ENCODE measurements at regions not wholly inside any gene's neighbourhood (a gene's known extent, or its start where the extent isn't known, plus 50 kb on each side); places are given as distances from the start of the nearest gene placed in this dataset.

- Histone ChIP-seq H3K4me1 (ENCODE audit: insufficient read depth, low read length) (no peaks in the 10 kb centered on the region), H3K36me3 (ENCODE audit: insufficient read depth, low read length) (no peaks in the 10 kb centered on the region), H3K9me3 (ENCODE audit: control insufficient read depth, insufficient read depth, low read length) (no peaks in the 10 kb centered on the region), H3K9ac (ENCODE audit: low read depth, low read length) (no peak overlapping the region)
These were observed 551.9 kb downstream of the EDEM1 start for GRCh38 chr3:5739299-5739935.

DNA sequence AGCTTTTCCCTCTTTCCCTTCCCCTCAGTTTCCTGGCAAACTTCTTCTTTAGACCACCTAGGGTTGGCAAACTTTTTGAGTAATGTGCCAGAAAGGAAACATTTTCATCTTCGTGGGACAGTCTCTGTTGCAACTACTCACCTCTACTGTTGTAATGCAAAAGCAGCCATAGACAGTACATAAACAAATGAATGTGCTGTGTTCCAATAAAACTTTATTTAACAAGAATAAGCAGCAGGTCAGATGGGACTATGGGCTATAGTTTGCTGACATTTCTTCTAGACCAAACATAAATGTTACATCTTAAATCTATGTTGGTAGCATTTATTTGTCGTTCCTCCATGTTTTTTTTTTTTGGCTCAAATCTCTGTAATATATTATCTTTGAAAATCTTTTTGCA is 552.4 kb downstream of the EDEM1 start:
- Histone ChIP-seq H3K9ac (ENCODE audit: low read depth, low read length) (no peak overlapping the region), H3K36me3 (ENCODE audit: insufficient read depth, low read length) (no peaks in the 10 kb centered on the region), H3K9me3 (ENCODE audit: control insufficient read depth, insufficient read depth, low read length) (no peaks in the 10 kb centered on the region), H3K4me1 (ENCODE audit: insufficient read depth, low read length) (no peaks in the 10 kb centered on the region)

DNA sequence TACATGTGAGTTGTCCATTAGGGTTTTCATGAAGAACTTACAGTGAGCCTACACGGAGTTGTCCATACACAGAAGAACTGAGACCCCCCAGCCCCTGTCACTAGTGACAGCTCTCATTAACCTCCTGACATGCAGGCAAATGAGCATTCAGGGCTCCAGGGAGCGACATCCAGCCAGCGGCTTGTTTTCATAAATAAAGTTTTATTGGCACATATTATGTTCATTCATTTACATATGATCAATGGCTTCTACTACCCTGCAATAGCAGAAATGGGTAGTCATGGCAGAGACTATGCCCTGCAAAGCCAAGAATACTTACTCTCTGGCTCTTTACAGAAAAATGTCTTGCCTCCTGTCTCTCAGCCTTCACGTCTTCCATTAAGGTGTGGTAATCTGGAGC is 553.5 kb downstream of the EDEM1 start:
- Histone ChIP-seq H3K9me3 (ENCODE audit: control insufficient read depth, insufficient read depth, low read length) (no peaks in the 10 kb centered on the region), H3K4me1 (ENCODE audit: insufficient read depth, low read length) (no peaks in the 10 kb centered on the region), H3K36me3 (ENCODE audit: insufficient read depth, low read length) (no peaks in the 10 kb centered on the region), H3K9ac (ENCODE audit: low read depth, low read length) (no peak overlapping the region)

GRCh38 chr3:5750091-5750490 is 562.6 kb downstream of the EDEM1 start:
- Histone ChIP-seq H3K9ac (ENCODE audit: low read depth, low read length) (no peak overlapping the region), H3K9me3 (ENCODE audit: control insufficient read depth, insufficient read depth, low read length) (no peaks in the 10 kb centered on the region), H3K4me1 (ENCODE audit: insufficient read depth, low read length) (no peaks in the 10 kb centered on the region), H3K36me3 (ENCODE audit: insufficient read depth, low read length) (no peaks in the 10 kb centered on the region)

DNA sequence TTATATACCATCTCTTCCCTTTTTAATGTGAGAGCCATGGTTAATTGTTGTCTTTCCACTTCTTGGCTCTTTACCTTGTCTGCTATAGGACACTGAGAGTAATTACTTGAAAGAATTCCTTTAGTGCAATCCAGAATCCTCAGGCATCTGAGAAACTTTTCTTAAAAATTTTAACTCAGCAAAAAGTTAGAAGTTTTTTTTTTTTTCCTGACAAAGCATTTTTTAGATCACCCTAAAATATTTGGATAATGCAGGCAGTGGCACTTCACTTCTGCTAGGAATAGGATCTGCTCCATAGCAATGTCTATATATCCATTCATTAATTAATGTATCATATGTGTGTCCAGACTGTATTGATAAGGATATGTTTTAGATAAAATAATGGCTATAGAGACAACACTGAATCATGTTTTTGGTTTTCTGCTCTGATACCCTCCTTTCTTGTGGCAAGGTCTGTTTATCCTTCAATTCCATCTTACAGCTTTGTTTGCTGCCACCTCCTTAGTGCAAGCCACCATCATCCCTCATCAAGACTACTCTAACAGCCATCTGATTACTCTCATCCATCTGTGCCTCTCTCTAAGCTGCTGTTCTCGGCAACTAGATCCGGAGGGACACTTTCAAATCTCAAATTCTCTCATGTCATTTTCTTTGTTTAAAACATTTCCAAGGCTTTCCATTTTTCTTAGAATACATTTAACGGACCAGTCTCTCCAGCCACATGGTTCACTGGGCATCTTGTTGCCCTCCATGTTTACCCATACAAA is 563.5 kb downstream of the EDEM1 start:
- Histone ChIP-seq H3K36me3 (ENCODE audit: insufficient read depth, low read length) (no peaks in the 10 kb centered on the region), H3K9ac (ENCODE audit: low read depth, low read length) (no peak overlapping the region), H3K9me3 (ENCODE audit: control insufficient read depth, insufficient read depth, low read length) (no peaks in the 10 kb centered on the region), H3K4me1 (ENCODE audit: insufficient read depth, low read length) (no peaks in the 10 kb centered on the region)

GRCh38 chr3:5754602-5755001 is 567.1 kb downstream of the EDEM1 start:
- Histone ChIP-seq H3K4me1 (ENCODE audit: insufficient read depth, low read length) (no peaks in the 10 kb centered on the region), H3K9ac (ENCODE audit: low read depth, low read length) (no peak overlapping the region), H3K9me3 (ENCODE audit: control insufficient read depth, insufficient read depth, low read length) (no peaks in the 10 kb centered on the region), H3K36me3 (ENCODE audit: insufficient read depth, low read length) (no peaks in the 10 kb centered on the region)

- no peaks in the 10 kb centered on the region for H3K36me3 ChIP-seq (ENCODE audit: insufficient read depth, low read length)
- H3K9ac ChIP-seq (ENCODE audit: low read depth, low read length), result no peak overlapping the region
- H3K4me1 ChIP-seq (ENCODE audit: insufficient read depth, low read length), result no peaks in the 10 kb centered on the region
- H3K9me3 ChIP-seq (ENCODE audit: control insufficient read depth, insufficient read depth, low read length), result no peaks in the 10 kb centered on the region
These were observed 568.9 kb downstream of the EDEM1 start for GRCh38 chr3:5756443-5756842.

- H3K36me3 ChIP-seq (ENCODE audit: insufficient read depth, low read length), result no peaks in the 10 kb centered on the region
- H3K9ac ChIP-seq (ENCODE audit: low read depth, low read length), result no peak overlapping the region
- H3K9me3 ChIP-seq (ENCODE audit: control insufficient read depth, insufficient read depth, low read length), result no peaks in the 10 kb centered on the region
- no peaks in the 10 kb centered on the region for H3K4me1 ChIP-seq (ENCODE audit: insufficient read depth, low read length)
These were observed 569.8 kb downstream of the EDEM1 start for GRCh38 chr3:5757213-5757804.

- Histone ChIP-seq H3K36me3 (ENCODE audit: insufficient read depth, low read length) (no peaks in the 10 kb centered on the region), H3K9me3 (ENCODE audit: control insufficient read depth, insufficient read depth, low read length) (no peaks in the 10 kb centered on the region), H3K4me1 (ENCODE audit: insufficient read depth, low read length) (no peaks in the 10 kb centered on the region), H3K9ac (ENCODE audit: low read depth, low read length) (no peak overlapping the region)
These were observed 571.2 kb downstream of the EDEM1 start for GRCh38 chr3:5758699-5759098.

DNA sequence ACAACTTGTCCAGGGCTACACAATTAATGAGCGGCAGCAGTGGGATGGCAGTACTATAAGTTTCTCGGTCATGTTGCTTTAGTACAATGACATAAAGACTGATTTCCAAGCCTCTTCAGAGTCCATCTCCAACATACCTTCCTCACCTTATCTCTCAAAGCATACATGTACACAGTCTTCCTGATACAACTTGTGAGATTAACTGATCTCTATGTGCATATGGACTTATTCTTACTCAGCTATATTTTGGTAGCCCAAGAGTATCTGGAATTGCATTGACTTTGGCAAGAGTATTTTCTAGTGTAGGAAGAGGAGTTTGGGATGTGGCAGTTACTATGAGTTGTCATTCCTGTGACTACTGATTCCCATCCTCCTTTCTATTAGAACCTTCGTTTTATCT is 575.0 kb downstream of the EDEM1 start:
- H3K9me3 ChIP-seq (ENCODE audit: control insufficient read depth, insufficient read depth, low read length), result no peaks in the 10 kb centered on the region
- no peaks in the 10 kb centered on the region for H3K4me1 ChIP-seq (ENCODE audit: insufficient read depth, low read length)
- no peaks in the 10 kb centered on the region for H3K36me3 ChIP-seq (ENCODE audit: insufficient read depth, low read length)
- no peak overlapping the region for H3K9ac ChIP-seq (ENCODE audit: low read depth, low read length)

GRCh38 chr3:5766848-5767247 is 579.3 kb downstream of the EDEM1 start:
- no peaks in the 10 kb centered on the region for H3K36me3 ChIP-seq (ENCODE audit: insufficient read depth, low read length)
- no peaks in the 10 kb centered on the region for H3K9me3 ChIP-seq (ENCODE audit: control insufficient read depth, insufficient read depth, low read length)
- no peaks in the 10 kb centered on the region for H3K4me1 ChIP-seq (ENCODE audit: insufficient read depth, low read length)
- no peak overlapping the region for H3K9ac ChIP-seq (ENCODE audit: low read depth, low read length)

DNA sequence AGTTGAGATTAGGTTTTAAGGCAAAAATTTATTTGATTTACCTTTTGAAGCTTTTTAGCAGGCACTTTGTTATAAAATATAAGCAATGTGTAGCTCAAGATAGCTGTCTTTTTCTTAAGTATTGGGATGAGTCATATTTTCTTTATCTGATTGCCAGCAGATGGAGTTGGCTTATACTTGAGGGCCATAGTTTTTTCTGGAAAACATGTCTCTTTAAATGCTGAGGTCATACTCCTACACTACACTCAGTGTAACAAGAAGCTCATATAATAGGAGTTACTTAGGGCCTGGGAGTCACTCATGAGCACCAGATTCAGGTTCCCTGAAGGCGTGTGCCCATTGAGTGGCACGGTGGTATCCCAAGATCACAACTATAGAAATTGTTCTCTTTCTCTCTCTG is 579.8 kb downstream of the EDEM1 start:
- H3K36me3 ChIP-seq (ENCODE audit: insufficient read depth, low read length), result no peaks in the 10 kb centered on the region
- no peaks in the 10 kb centered on the region for H3K4me1 ChIP-seq (ENCODE audit: insufficient read depth, low read length)
- H3K9me3 ChIP-seq (ENCODE audit: control insufficient read depth, insufficient read depth, low read length), result no peaks in the 10 kb centered on the region
- H3K9ac ChIP-seq (ENCODE audit: low read depth, low read length), result no peak overlapping the region

DNA sequence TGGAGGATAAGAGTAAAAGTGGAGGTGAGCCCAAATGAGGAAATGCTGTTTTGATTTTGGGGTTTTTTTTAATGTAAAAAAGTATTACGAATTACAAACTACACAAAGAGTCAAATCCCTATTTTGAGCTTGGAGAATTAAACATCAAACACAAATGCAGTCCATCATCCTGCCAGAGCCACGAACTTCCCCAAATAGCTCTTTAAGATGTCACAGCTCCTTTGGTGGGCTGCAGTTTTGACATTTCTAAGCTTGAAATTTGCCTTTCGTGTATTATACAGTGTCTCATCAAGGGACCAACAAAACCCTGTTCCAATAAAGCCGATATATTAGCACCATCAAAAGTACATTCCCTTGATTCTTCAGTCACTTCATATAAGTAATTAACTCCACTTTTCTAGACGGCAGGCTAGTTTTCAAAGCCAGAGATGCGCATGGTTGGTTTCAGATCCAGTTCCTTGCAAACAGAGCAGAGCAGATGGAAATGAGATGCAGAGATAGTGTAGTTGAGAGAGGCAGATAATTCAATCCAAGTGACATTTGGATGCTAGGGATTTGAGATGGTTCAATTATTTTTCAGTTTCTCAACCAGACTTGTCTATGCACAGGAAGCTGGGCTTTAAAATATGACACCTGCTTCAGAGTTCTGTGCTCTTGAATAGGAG is 580.9 kb downstream of the EDEM1 start:
- Histone ChIP-seq H3K9me3 (ENCODE audit: control insufficient read depth, insufficient read depth, low read length) (no peaks in the 10 kb centered on the region), H3K36me3 (ENCODE audit: insufficient read depth, low read length) (no peaks in the 10 kb centered on the region), H3K9ac (ENCODE audit: low read depth, low read length) (no peak overlapping the region), H3K4me1 (ENCODE audit: insufficient read depth, low read length) (no peaks in the 10 kb centered on the region)

- Histone ChIP-seq H3K9ac (ENCODE audit: low read depth, low read length) (no peak overlapping the region), H3K9me3 (ENCODE audit: control insufficient read depth, insufficient read depth, low read length) (no peaks in the 10 kb centered on the region), H3K36me3 (ENCODE audit: insufficient read depth, low read length) (no peaks in the 10 kb centered on the region), H3K4me1 (ENCODE audit: insufficient read depth, low read length) (no peaks in the 10 kb centered on the region)
These were observed 582.3 kb downstream of the EDEM1 start for GRCh38 chr3:5769825-5770224.

- H3K36me3 ChIP-seq (ENCODE audit: insufficient read depth, low read length), result no peaks in the 10 kb centered on the region
- H3K9me3 ChIP-seq (ENCODE audit: control insufficient read depth, insufficient read depth, low read length), result no peaks in the 10 kb centered on the region
- H3K9ac ChIP-seq (ENCODE audit: low read depth, low read length), result no peak overlapping the region
- H3K4me1 ChIP-seq (ENCODE audit: insufficient read depth, low read length), result no peaks in the 10 kb centered on the region
These were observed 586.8 kb downstream of the EDEM1 start for GRCh38 chr3:5774337-5774736.
